HL-60 (cell line): ENCODE measurements at regions not wholly inside any gene's neighbourhood (a gene's known extent, or its start where the extent isn't known, plus 50 kb on each side); places are given as distances from the start of the nearest gene placed in this dataset.

ENCODE experiments used
- GABPA ChIP-seq: IDR thresholded peaks from 2 replicates; pipeline ENCODE4 v1.6.1; 2012; ENCODE audit warnings: low read depth
- POLR2AphosphoS5 ChIP-seq: IDR thresholded peaks from 2 replicates; pipeline ENCODE4 v1.6.1; 2012; ENCODE audit warnings: low read depth
- TF ChIP-seq, protein P1 (sequence below): IDR thresholded peaks from one replicate; pipeline ENCODE4 v1.5.1; 2011; ENCODE audit warnings: low read length, control low read depth, inconsistent platforms; ENCODE audit not compliant: insufficient read depth
- TF ChIP-seq, protein P2 (sequence below): IDR thresholded peaks from 2 replicates; pipeline ENCODE4 v1.6.1; 2012; ENCODE audit warnings: low read depth; ENCODE audit not compliant: insufficient replicate concordance

DNA sequence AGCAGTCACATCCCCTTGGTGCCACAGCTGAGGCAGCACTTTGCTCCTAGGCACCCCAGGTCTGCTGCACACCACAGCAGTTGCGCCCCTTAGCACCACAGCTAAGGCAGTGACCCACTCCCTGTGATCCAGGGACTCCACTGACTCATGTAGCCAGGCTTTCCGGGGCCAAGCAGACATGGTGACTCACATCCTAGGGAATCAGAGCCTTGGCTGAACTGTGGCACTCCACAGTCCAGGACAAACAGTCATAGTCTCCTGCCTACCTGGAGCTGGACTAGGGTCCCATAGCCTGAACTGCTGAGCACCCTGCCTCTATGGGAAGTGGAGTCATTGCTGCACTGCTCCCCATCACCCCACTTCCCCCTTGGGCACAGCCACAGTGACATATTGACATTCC, 338.7 kb downstream of the NPR3 start:
- TF ChIP-seq, protein P1, sequence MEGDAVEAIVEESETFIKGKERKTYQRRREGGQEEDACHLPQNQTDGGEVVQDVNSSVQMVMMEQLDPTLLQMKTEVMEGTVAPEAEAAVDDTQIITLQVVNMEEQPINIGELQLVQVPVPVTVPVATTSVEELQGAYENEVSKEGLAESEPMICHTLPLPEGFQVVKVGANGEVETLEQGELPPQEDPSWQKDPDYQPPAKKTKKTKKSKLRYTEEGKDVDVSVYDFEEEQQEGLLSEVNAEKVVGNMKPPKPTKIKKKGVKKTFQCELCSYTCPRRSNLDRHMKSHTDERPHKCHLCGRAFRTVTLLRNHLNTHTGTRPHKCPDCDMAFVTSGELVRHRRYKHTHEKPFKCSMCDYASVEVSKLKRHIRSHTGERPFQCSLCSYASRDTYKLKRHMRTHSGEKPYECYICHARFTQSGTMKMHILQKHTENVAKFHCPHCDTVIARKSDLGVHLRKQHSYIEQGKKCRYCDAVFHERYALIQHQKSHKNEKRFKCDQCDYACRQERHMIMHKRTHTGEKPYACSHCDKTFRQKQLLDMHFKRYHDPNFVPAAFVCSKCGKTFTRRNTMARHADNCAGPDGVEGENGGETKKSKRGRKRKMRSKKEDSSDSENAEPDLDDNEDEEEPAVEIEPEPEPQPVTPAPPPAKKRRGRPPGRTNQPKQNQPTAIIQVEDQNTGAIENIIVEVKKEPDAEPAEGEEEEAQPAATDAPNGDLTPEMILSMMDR, result no peak
- TF ChIP-seq POLR2AphosphoS5 (no peak), GABPA (no peak)
- TF ChIP-seq, protein P2, sequence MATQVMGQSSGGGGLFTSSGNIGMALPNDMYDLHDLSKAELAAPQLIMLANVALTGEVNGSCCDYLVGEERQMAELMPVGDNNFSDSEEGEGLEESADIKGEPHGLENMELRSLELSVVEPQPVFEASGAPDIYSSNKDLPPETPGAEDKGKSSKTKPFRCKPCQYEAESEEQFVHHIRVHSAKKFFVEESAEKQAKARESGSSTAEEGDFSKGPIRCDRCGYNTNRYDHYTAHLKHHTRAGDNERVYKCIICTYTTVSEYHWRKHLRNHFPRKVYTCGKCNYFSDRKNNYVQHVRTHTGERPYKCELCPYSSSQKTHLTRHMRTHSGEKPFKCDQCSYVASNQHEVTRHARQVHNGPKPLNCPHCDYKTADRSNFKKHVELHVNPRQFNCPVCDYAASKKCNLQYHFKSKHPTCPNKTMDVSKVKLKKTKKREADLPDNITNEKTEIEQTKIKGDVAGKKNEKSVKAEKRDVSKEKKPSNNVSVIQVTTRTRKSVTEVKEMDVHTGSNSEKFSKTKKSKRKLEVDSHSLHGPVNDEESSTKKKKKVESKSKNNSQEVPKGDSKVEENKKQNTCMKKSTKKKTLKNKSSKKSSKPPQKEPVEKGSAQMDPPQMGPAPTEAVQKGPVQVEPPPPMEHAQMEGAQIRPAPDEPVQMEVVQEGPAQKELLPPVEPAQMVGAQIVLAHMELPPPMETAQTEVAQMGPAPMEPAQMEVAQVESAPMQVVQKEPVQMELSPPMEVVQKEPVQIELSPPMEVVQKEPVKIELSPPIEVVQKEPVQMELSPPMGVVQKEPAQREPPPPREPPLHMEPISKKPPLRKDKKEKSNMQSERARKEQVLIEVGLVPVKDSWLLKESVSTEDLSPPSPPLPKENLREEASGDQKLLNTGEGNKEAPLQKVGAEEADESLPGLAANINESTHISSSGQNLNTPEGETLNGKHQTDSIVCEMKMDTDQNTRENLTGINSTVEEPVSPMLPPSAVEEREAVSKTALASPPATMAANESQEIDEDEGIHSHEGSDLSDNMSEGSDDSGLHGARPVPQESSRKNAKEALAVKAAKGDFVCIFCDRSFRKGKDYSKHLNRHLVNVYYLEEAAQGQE, result no peak
